ENCODE measurements at regions not wholly inside any gene's neighbourhood (a gene's known extent, or its start where the extent isn't known, plus 50 kb on each side); places are given as distances from the start of the nearest gene placed in this dataset.

GRCh38 chr4:132383571-132384199, 765.4 kb upstream of the PCDH10 start (continued):
- TF ChIP-seq REST (IDR thresholded peaks at IDR 0.05; ENCODE audit: low read depth) (no peak), YY1 (IDR thresholded peaks at IDR 0.05; ENCODE audit: extremely low read depth, insufficient replicate concordance, low read depth, low read length) (no peak), SIN3A (IDR thresholded peaks at IDR 0.05; ENCODE audit: low read depth) (no peak), EZH2phosphoT487 (IDR thresholded peaks at IDR 0.05; ENCODE audit: borderline replicate concordance) (no peak)

GRCh38 chr4:132384709-132385108, 764.4 kb upstream of the PCDH10 start:
- ChIA-PET CTCF (no interaction called here), RAD21 (ENCODE audit: low non-redundant PET in 1 of 2, low total read pairs in 2 of 2, uncharacterized antibody in 2 of 2, unreplicated experiment in 2 of 2) (no interaction called here), POLR2A (no interaction called here)
- Histone ChIP-seq H3K9ac (ENCODE audit: low read length) (no peak overlapping the region), H4K20me1 (ENCODE audit: insufficient read depth) (no peaks in the 10 kb centered on the region), H3K9me3 (ENCODE audit: control insufficient read depth in 1 of 2, insufficient read depth in 1 of 2, low read depth in 1 of 2, low read length in 2 of 2) (no peaks in the 10 kb centered on the region), H3K27me3 (ENCODE audit: insufficient read depth, low read length) (no peaks in the 10 kb centered on the region), H3K79me2 (ENCODE audit: insufficient read depth, low read length) (no peaks in the 10 kb centered on the region), H3K4me1 (ENCODE audit: control insufficient read depth in 1 of 2, insufficient read depth in 2 of 2, low read length in 2 of 2) (no peaks in the 10 kb centered on the region), H3K36me3 (ENCODE audit: control insufficient read depth in 1 of 2, insufficient read depth in 2 of 2, low read length in 2 of 2) (no peaks in the 10 kb centered on the region), H3K9me2 (ENCODE audit: insufficient read depth) (no peaks in the 10 kb centered on the region), H3K4me2 (ENCODE audit: low read length) (no peak overlapping the region), H3K4me3 (replicated peaks in 1 of 2; ENCODE audit: low read depth in 1 of 2, low read length in 2 of 2) (no peak overlapping the region), H2AFZ (ENCODE audit: low read depth, low read length, poor library complexity, severe bottlenecking) (no peak overlapping the region), H3K27ac (ENCODE audit: low read depth, low read length) (no peak overlapping the region)
- DNase-seq (ENCODE audit: low read depth, low spot score): no peak
- intact Hi-C loops (cut with micrococcal nuclease): no loop called here
- ATAC-seq: no peak
- no TSS peak for BruUV-seq (replicated peaks)
- TF ChIP-seq TCF7L2 (IDR thresholded peaks at IDR 0.05; ENCODE audit: borderline replicate concordance, extremely low read depth, insufficient read depth, insufficient read length) (no peak), YY1 (IDR thresholded peaks at IDR 0.05; ENCODE audit: extremely low read depth, insufficient replicate concordance, low read depth, low read length) (no peak), ZFX (IDR thresholded peaks at IDR 0.05) (no peak)
